H1 (cell line): ENCODE measurements at regions not wholly inside any gene's neighbourhood (a gene's known extent, or its start where the extent isn't known, plus 50 kb on each side); places are given as distances from the start of the nearest gene placed in this dataset.

Experiments
- CTCF ChIA-PET: fragments of 300-600 bp; sonication (Branson Sonifier 250); formaldehyde crosslinking; loops from one replicate; lab custom pipeline; 2021; ENCODE audit not compliant: partially characterized antibody; lab: Charles Lee
- POLR2A ChIA-PET: fragments of 300-600 bp; sonication (Branson Sonifier 250); formaldehyde crosslinking; loops from one replicate; lab custom pipeline; 2021; ENCODE audit warnings: inconsistent platforms; ENCODE audit not compliant: partially characterized antibody; lab: Charles Lee
- DNase-seq, 2 experiments: peaks; one replicate each; pipeline versions ENCODE4 v3.0.0 to v3.0.0-alpha.2; 2010 to 2022; ENCODE audit warnings: low spot score in 2 of 2, low read depth in 1 of 2, mixed read lengths in 1 of 2
- FAIRE-seq: peaks from 2 replicates; lab custom pipeline; 2011; peaks lifted over from hg19 to GRCh38; lab: Jason Lieb, UNC
- H2AFZ ChIP-seq: 2 replicates; pipeline ENCODE4 v1.8.1; 2012; ENCODE audit warnings: low read length, inconsistent platforms
- H2AK5ac ChIP-seq: 2 replicates; pipeline ENCODE4 v1.6.1; 2013; ENCODE audit warnings: low read depth, low read length
- H2BK120ac ChIP-seq: replicated peaks from 2 replicates; pipeline ENCODE3; 2013; ENCODE audit warnings: low read depth, low read length, inconsistent platforms
- H2BK12ac ChIP-seq: 2 replicates; pipeline ENCODE4 v1.6.1; 2013; ENCODE audit warnings: low read depth, low read length
- H2BK15ac ChIP-seq: 2 replicates; pipeline ENCODE4 v1.6.1; 2013; ENCODE audit warnings: low read length
- H2BK20ac ChIP-seq: 2 replicates; pipeline ENCODE4 v1.6.1; 2013; ENCODE audit warnings: low read length
- H2BK5ac ChIP-seq: 2 replicates; pipeline ENCODE4 v1.6.1; 2013; ENCODE audit warnings: low read depth, low read length
- H3K14ac ChIP-seq: 2 replicates; pipeline ENCODE4 v1.6.1; 2013; ENCODE audit warnings: inconsistent platforms; ENCODE audit not compliant: insufficient read length
- H3K18ac ChIP-seq: 2 replicates; pipeline ENCODE4 v1.6.1; 2013; ENCODE audit warnings: low read length; ENCODE audit errors: extremely low read depth
- H3K23ac ChIP-seq: 2 replicates; pipeline ENCODE4 v1.6.1; 2013; ENCODE audit warnings: inconsistent platforms; ENCODE audit not compliant: insufficient read length
- H3K23me2 ChIP-seq: 2 replicates; pipeline ENCODE4 v1.6.1; 2013; ENCODE audit warnings: low read depth, low read length
- H3K27ac ChIP-seq: 2 replicates; pipeline ENCODE4 v1.6.1; 2011; ENCODE audit warnings: low read depth, low read length, inconsistent platforms
- H3K27me3 ChIP-seq, 4 experiments: replicated peaks in 1 of 4; 1 replicate in 1 of 4; 2 replicates in 3 of 4; pipeline versions ENCODE4 v1.6.1 to v1.8.1; 2011 to 2013; ENCODE audit warnings: low read length in 3 of 4, mild to moderate bottlenecking in 3 of 4, inconsistent platforms in 2 of 4, mixed read lengths in 2 of 4, moderate library complexity in 1 of 4; ENCODE audit not compliant: control insufficient read depth in 3 of 4, insufficient read depth in 3 of 4; ENCODE audit errors: extremely low read depth in 1 of 4
- H3K36me3 ChIP-seq, 4 experiments: 2 replicates each; pipeline versions ENCODE4 v1.6.1 to v1.8.1; 2011 to 2013; ENCODE audit warnings: mild to moderate bottlenecking in 4 of 4, low read length in 3 of 4, moderate library complexity in 2 of 4, control low read depth in 1 of 4, inconsistent platforms in 1 of 4; ENCODE audit not compliant: insufficient read depth in 4 of 4, control insufficient read depth in 2 of 4
- H3K4ac ChIP-seq: replicated peaks from 2 replicates; pipeline ENCODE3; 2013; ENCODE audit warnings: low read length, low read depth, mixed read lengths, inconsistent platforms; ENCODE audit not compliant: insufficient read length
- H3K4me1 ChIP-seq, 4 experiments: replicated peaks in 1 of 4; 1 replicate in 1 of 4; 2 replicates in 3 of 4; pipeline versions ENCODE4 v1.6.1 to v1.8.1; 2011 to 2013; ENCODE audit warnings: low read length in 3 of 4, inconsistent platforms in 2 of 4, mixed read lengths in 1 of 4; ENCODE audit not compliant: insufficient read depth in 4 of 4, control insufficient read depth in 3 of 4
- H3K4me2 ChIP-seq, 2 experiments: 2 replicates each; pipeline versions ENCODE4 v1.6.1 to v1.8.1; 2011 to 2013; ENCODE audit warnings: low read depth in 2 of 2, low read length in 2 of 2, control low read depth in 1 of 2, inconsistent platforms in 1 of 2, mild to moderate bottlenecking in 1 of 2; ENCODE audit not compliant: insufficient read depth in 1 of 2
- H3K4me3 ChIP-seq, 4 experiments: fragments of 200-600, 300-600 bp in 1 of 4; sonication (generic), shearing (Covaris generic), sonication (Bioruptor Twin) in 1 of 4; 2 replicates each; pipeline versions ENCODE4 v1.5.1 to v1.8.1; 2011 to 2016; ENCODE audit warnings: low read length in 4 of 4, low read depth in 3 of 4, control low read depth in 2 of 4, inconsistent platforms in 2 of 4, mild to moderate bottlenecking in 2 of 4, mixed read lengths in 1 of 4, moderate library complexity in 1 of 4; ENCODE audit not compliant: insufficient read depth in 2 of 4; ENCODE audit errors: extremely low read depth in 1 of 4
- H3K56ac ChIP-seq: replicated peaks from 2 replicates; pipeline ENCODE3; 2013; ENCODE audit warnings: low read depth, mild to moderate bottlenecking, mixed read lengths, low read length, inconsistent platforms; ENCODE audit not compliant: insufficient read length
- H3K79me1 ChIP-seq: 2 replicates; pipeline ENCODE4 v1.6.1; 2013; ENCODE audit warnings: low read depth, low read length, control low read depth
- H3K79me2 ChIP-seq, 2 experiments: 2 replicates each; pipeline versions ENCODE4 v1.6.1 to v1.8.1; 2012 to 2013; ENCODE audit warnings: low read length in 2 of 2, mild to moderate bottlenecking in 2 of 2, inconsistent platforms in 1 of 2; ENCODE audit not compliant: insufficient read depth in 2 of 2, control insufficient read depth in 1 of 2
- H3K9ac ChIP-seq, 4 experiments: replicated peaks in 1 of 4; 1 replicate in 1 of 4; 2 replicates in 3 of 4; pipeline versions ENCODE4 v1.6.1 to v1.8.1; 2011 to 2013; ENCODE audit warnings: low read depth in 3 of 4, low read length in 3 of 4, control low read depth in 2 of 4, mild to moderate bottlenecking in 2 of 4, moderate library complexity in 2 of 4, inconsistent platforms in 1 of 4; ENCODE audit errors: extremely low read depth in 1 of 4
- H3K9me3 ChIP-seq, 2 experiments: 2 replicates each; pipeline versions ENCODE4 v1.6.1 to v1.8.1; 2012 to 2013; ENCODE audit warnings: mild to moderate bottlenecking in 2 of 2, moderate library complexity in 2 of 2, control low read depth in 1 of 2, inconsistent platforms in 1 of 2, low read depth in 1 of 2, low read length in 1 of 2, mixed read lengths in 1 of 2; ENCODE audit not compliant: insufficient read depth in 2 of 2
- H4K20me1 ChIP-seq, 2 experiments: replicated peaks in 1 of 2; 2 replicates each; pipeline versions ENCODE3 to v1.8.1; 2011 to 2013; ENCODE audit warnings: inconsistent platforms in 2 of 2, low read length in 2 of 2, mild to moderate bottlenecking in 1 of 2; ENCODE audit not compliant: insufficient read depth in 2 of 2, control insufficient read depth in 1 of 2
- H4K5ac ChIP-seq: 2 replicates; pipeline ENCODE4 v1.6.1; 2013; ENCODE audit warnings: low read length, low read depth, mixed read lengths, inconsistent platforms; ENCODE audit not compliant: insufficient read length
- H4K8ac ChIP-seq: 2 replicates; pipeline ENCODE4 v1.8.0; 2013; ENCODE audit warnings: mild to moderate bottlenecking, moderate library complexity, low read length, inconsistent platforms; ENCODE audit not compliant: insufficient read depth; ENCODE audit errors: extremely low read depth
- H4K91ac ChIP-seq: replicated peaks from 2 replicates; pipeline ENCODE3; 2013; ENCODE audit warnings: low read length, mixed read lengths, inconsistent platforms; ENCODE audit not compliant: insufficient read length
- ASH2L ChIP-seq: fragments of 200-600, 300-600 bp; sonication (generic); IDR thresholded peaks from one replicate; pipeline ENCODE4 v1.7.1; 2017; ENCODE audit warnings: low read length
- CEBPB ChIP-seq: IDR thresholded peaks from 2 replicates; pipeline ENCODE4 v1.6.1; 2012; ENCODE audit warnings: low read depth, low read length
- CHD2 ChIP-seq: IDR thresholded peaks from 2 replicates; pipeline ENCODE4 v1.6.1; 2012; ENCODE audit warnings: low read length, improper control_type of control experiment
- GTF2F1 ChIP-seq: IDR thresholded peaks from 2 replicates; pipeline ENCODE4 v1.6.1; 2012; ENCODE audit warnings: low read depth, low read length, improper control_type of control experiment, borderline replicate concordance
- HDAC2 ChIP-seq, 2 experiments: fragments of 300-600 bp in 1 of 2; sonication (generic) in 1 of 2; IDR thresholded peaks; 2 replicates each; pipeline ENCODE4 v1.6.1; 2011 to 2012; ENCODE audit warnings: low read depth in 2 of 2, low read length in 2 of 2, mild to moderate bottlenecking in 2 of 2, moderate library complexity in 2 of 2, borderline replicate concordance in 1 of 2, inconsistent platforms in 1 of 2
- JUN ChIP-seq: IDR thresholded peaks from 2 replicates; pipeline ENCODE4 v1.6.1; 2011; ENCODE audit warnings: low read depth, mild to moderate bottlenecking, improper control_type of control experiment, low read length
- POLR2AphosphoS5 ChIP-seq: IDR thresholded peaks from 2 replicates; pipeline ENCODE4 v1.6.1; 2011; ENCODE audit warnings: low read depth, low read length
- POU5F1 ChIP-seq: IDR thresholded peaks from 2 replicates; pipeline ENCODE4 v1.6.1; 2011; ENCODE audit warnings: low read depth, mild to moderate bottlenecking, low read length, moderate library complexity
- RNF2 ChIP-seq: fragments of 200-900, 300-1000 bp; sonication (generic); IDR thresholded peaks from 2 replicates; pipeline ENCODE4 v1.7.1; 2016; ENCODE audit warnings: borderline replicate concordance, low read depth, mild to moderate bottlenecking, antibody characterized with exemption, low read length; ENCODE audit not compliant: poor library complexity, severe bottlenecking; ENCODE audit errors: missing control alignments
- SP1 ChIP-seq: IDR thresholded peaks from 2 replicates; pipeline ENCODE4 v1.6.1; 2011; ENCODE audit warnings: low read depth, low read length
- SP2 ChIP-seq: IDR thresholded peaks from 2 replicates; pipeline ENCODE4 v1.6.1; 2012; ENCODE audit warnings: mild to moderate bottlenecking, low read length, inconsistent platforms
- SUZ12 ChIP-seq: fragments of 200-600 bp; sonication (generic); IDR thresholded peaks from 2 replicates; pipeline ENCODE4 v1.6.1; 2012; ENCODE audit warnings: mild to moderate bottlenecking, inconsistent platforms, low read length, moderate library complexity, mixed read lengths
- TAF1 ChIP-seq: IDR thresholded peaks from 2 replicates; pipeline ENCODE4 v1.6.1; 2011; ENCODE audit warnings: mild to moderate bottlenecking, low read depth, low read length
- TEAD4 ChIP-seq: IDR thresholded peaks from 2 replicates; pipeline ENCODE4 v1.6.1; 2012; ENCODE audit warnings: low read depth, low read length, inconsistent platforms, mixed read lengths
- WGBS, 2 experiments: shearing (Covaris generic) in 1 of 2; methylation state at CpG; one replicate each; pipeline versions ENCODE4 v1.1.6 to v1.1.7; 2013 to 2015; ENCODE audit warnings: low lambda C conversion rate in 2 of 2, mixed read lengths in 2 of 2, inconsistent platforms in 1 of 2, low coverage in 1 of 2, missing lambda C conversion rate in 1 of 2; ENCODE audit not compliant: insufficient replicate concordance in 2 of 2, insufficient coverage in 1 of 2, insufficient read length in 1 of 2; ENCODE audit errors: extremely low coverage in 1 of 2, missing lambda C conversion rate in 1 of 2; 5-methylcytosine and 5-hydroxymethylcytosine counted together

DNA sequence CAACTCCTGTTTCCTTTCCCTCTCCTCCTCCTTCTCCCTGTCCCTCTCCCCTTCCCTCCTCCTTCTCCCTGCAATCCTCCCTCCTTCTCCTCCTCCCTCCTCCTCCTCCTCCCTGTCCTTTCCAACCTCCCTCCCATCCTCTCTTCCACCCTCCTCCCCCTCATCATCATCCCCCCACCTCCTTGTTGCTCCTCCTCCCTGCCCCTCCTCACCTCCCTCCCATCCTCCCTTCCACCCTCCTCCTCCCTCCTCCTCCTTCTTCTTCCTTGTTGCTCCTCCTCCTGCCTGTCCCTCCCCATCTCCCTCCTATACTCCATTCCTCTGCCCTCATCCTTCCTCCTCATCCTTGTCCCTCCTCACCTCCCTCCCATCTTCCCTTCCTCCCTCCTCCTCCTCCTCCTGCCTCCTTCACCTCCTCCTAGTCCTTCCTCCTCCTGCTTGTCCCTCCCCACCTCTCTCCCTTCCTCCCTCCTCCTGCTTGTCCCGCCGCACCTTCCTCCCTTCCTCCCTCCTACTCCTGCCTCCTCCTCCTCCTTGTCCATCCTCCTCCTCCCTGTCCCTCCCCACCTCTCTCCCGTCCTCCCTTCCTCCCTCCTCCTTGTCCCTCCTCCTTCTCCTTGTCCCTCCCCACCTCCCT is 222.5 kb downstream of the IRF8 start:
- 55% methylated on average over 2 of the region's 3 CpGs; no CpG with 5 or more reads in 1 of the 2 experiments for WGBS, 2 experiments
- H2AFZ ChIP-seq = no peak overlapping the region
- H3K23me2 ChIP-seq = peaks cover 3% of the 10 kb centered on the region; the same call in 1 of the 2 replicates
- no peak overlapping the region for H3K4me2 ChIP-seq
- H2BK120ac ChIP-seq = no peak overlapping the region
- no peaks in the 10 kb centered on the region for H3K79me1 ChIP-seq
- no peaks in the 10 kb centered on the region for H4K20me1 ChIP-seq
- 0 out of 2 replicates have a peak overlapping the region, but pooled peaks have one; percentile 10 for H2BK20ac ChIP-seq
- H3K27ac ChIP-seq = no peak overlapping the region
- no peak overlapping the region for H3K4me3 ChIP-seq
- H3K18ac ChIP-seq = no peak overlapping the region
- no peak overlapping the region for H3K23ac ChIP-seq
- no peaks in the 10 kb centered on the region for H3K79me2 ChIP-seq
- no peaks in the 10 kb centered on the region for H3K9me3 ChIP-seq
- H3K14ac ChIP-seq = no peak overlapping the region
- H3K27me3 ChIP-seq = 0 out of 7 replicates have a peak, but pooled peaks cover 0 to 2% (median 0%) of the 10 kb centered on the region in 4 experiments
- no peak overlapping the region for H3K9ac ChIP-seq
- no peak for DNase-seq
- H3K56ac ChIP-seq = no peak overlapping the region
- H2BK15ac ChIP-seq = peak overlapping the region; percentile 46; the same call in 1 of the 2 replicates
- no peak overlapping the region for H2BK12ac ChIP-seq
- H3K4me1 ChIP-seq = peaks cover 0 to 8% (median 1%) of the 10 kb centered on the region in 4 experiments; a peak in 2 of 7 replicates
- no peaks in the 10 kb centered on the region for H3K36me3 ChIP-seq
- no peak overlapping the region for H4K5ac ChIP-seq
- H3K4ac ChIP-seq = no peak overlapping the region
- H4K91ac ChIP-seq = no peak overlapping the region
- H4K8ac ChIP-seq = no peak overlapping the region
- H2BK5ac ChIP-seq = no peak overlapping the region
- H2AK5ac ChIP-seq = no peak overlapping the region; the same call in 1 of the 2 replicates
- ChIA-PET POLR2A (no interaction called here), CTCF (no interaction called here)
- no peak for FAIRE-seq
- TF ChIP-seq POU5F1 (no peak), SP1 (no peak), POLR2AphosphoS5 (no peak), JUN (no peak), HDAC2 (IDR thresholded peaks at IDR 0.05; ENCODE audit: borderline replicate concordance in 1 of 2, low read depth in 2 of 2, low read length in 2 of 2) (no peak), TEAD4 (no peak), SP2 (no peak), GTF2F1 (no peak), ASH2L (no peak), TAF1 (no peak), CHD2 (no peak), RNF2 (no peak), CEBPB (no peak), SUZ12 (no peak)
